Mesenchymal stem cell (in vitro differentiated cells and primary cell): ENCODE measurements at regions not wholly inside any gene's neighbourhood (a gene's known extent, or its start where the extent isn't known, plus 50 kb on each side); places are given as distances from the start of the nearest gene placed in this dataset.

Experiments used
- DNase-seq: peaks from one replicate; pipeline ENCODE4 v3.0.0-alpha.2; 2013
- H2AFZ ChIP-seq: one replicate; pipeline ENCODE4 v1.6.1; 2013; ENCODE audit warnings: low read depth, mild to moderate bottlenecking, control low read depth, inconsistent platforms, low read length, moderate library complexity
- H2AK5ac ChIP-seq: 2 replicates; pipeline ENCODE4 v1.6.1; 2013; ENCODE audit warnings: low read length, moderate library complexity, mild to moderate bottlenecking, inconsistent platforms; ENCODE audit not compliant: severe bottlenecking
- H2BK120ac ChIP-seq: one replicate; pipeline ENCODE4 v1.6.1; 2013; ENCODE audit warnings: low read depth, mild to moderate bottlenecking, inconsistent platforms, low read length, moderate library complexity
- H2BK12ac ChIP-seq, 2 experiments: one replicate each; pipeline ENCODE4 v1.6.1; 2013; ENCODE audit warnings: inconsistent platforms in 2 of 2, low read length in 2 of 2, mild to moderate bottlenecking in 2 of 2, moderate library complexity in 2 of 2, control low read depth in 1 of 2
- H2BK15ac ChIP-seq: one replicate; pipeline ENCODE4 v1.6.1; 2013; ENCODE audit warnings: mild to moderate bottlenecking, low read depth, inconsistent platforms; ENCODE audit not compliant: poor library complexity, severe bottlenecking
- H2BK5ac ChIP-seq: 2 replicates; pipeline ENCODE4 v1.6.1; 2013; ENCODE audit warnings: low read depth, mild to moderate bottlenecking, low read length, control low read depth, inconsistent platforms; ENCODE audit not compliant: poor library complexity, severe bottlenecking
- H3K14ac ChIP-seq, 2 experiments: one replicate each; pipeline ENCODE4 v1.6.1; 2013; ENCODE audit warnings: inconsistent platforms in 2 of 2, low read length in 2 of 2, control low read depth in 1 of 2, mild to moderate bottlenecking in 1 of 2, moderate library complexity in 1 of 2
- H3K18ac ChIP-seq, 2 experiments: one replicate each; pipeline ENCODE4 v1.6.1; 2013; ENCODE audit warnings: inconsistent platforms in 2 of 2, low read length in 2 of 2, control low read depth in 1 of 2, low read depth in 1 of 2, mild to moderate bottlenecking in 1 of 2
- H3K23ac ChIP-seq, 2 experiments: one replicate each; pipeline ENCODE4 v1.6.1; 2013; ENCODE audit warnings: inconsistent platforms in 2 of 2, low read length in 2 of 2, mild to moderate bottlenecking in 2 of 2, moderate library complexity in 2 of 2, control low read depth in 1 of 2
- H3K27ac ChIP-seq: 2 replicates; pipeline ENCODE4 v1.5.1; 2013; ENCODE audit warnings: mild to moderate bottlenecking, moderate library complexity, low read length, control low read depth, inconsistent platforms; ENCODE audit not compliant: poor library complexity, severe bottlenecking
- H3K27me3 ChIP-seq, 2 experiments: 2 replicates each; pipeline versions ENCODE4 v1.6.1 to v1.7.0; 2013; ENCODE audit warnings: low read length in 2 of 2, mild to moderate bottlenecking in 2 of 2, moderate library complexity in 2 of 2, control low read depth in 1 of 2, inconsistent platforms in 1 of 2; ENCODE audit not compliant: control insufficient read depth in 1 of 2, insufficient read depth in 1 of 2
- H3K36me3 ChIP-seq, 2 experiments: 2 replicates each; pipeline versions ENCODE4 v1.6.1 to v1.7.0; 2013; ENCODE audit warnings: low read length in 2 of 2, control low read depth in 1 of 2, inconsistent platforms in 1 of 2, low read depth in 1 of 2, mild to moderate bottlenecking in 1 of 2; ENCODE audit not compliant: insufficient read depth in 2 of 2, control insufficient read depth in 1 of 2
- H3K4ac ChIP-seq, 2 experiments: one replicate each; pipeline ENCODE4 v1.6.1; 2013; ENCODE audit warnings: inconsistent platforms in 2 of 2, low read length in 2 of 2, mild to moderate bottlenecking in 2 of 2, moderate library complexity in 2 of 2, control low read depth in 1 of 2, low read depth in 1 of 2
- H3K4me1 ChIP-seq: 2 replicates; pipeline ENCODE4 v1.6.1; 2013; ENCODE audit warnings: low read depth, low read length, control low read depth; ENCODE audit not compliant: control insufficient read depth, insufficient read depth
- H3K4me2 ChIP-seq: 2 replicates; pipeline ENCODE4 v1.6.1; 2013; ENCODE audit warnings: low read length, mild to moderate bottlenecking, inconsistent platforms; ENCODE audit not compliant: poor library complexity, severe bottlenecking
- H3K4me3 ChIP-seq, 2 experiments: 2 replicates each; pipeline versions ENCODE4 v1.5.1 to v1.7.0; 2013; ENCODE audit warnings: low read length in 2 of 2, mild to moderate bottlenecking in 2 of 2, control low read depth in 1 of 2, low read depth in 1 of 2; ENCODE audit not compliant: insufficient read depth in 1 of 2
- H3K79me1 ChIP-seq: replicated peaks from 2 replicates; pipeline ENCODE4 v1.6.1; 2013; ENCODE audit warnings: mild to moderate bottlenecking, control low read depth, low read length, inconsistent platforms; ENCODE audit not compliant: poor library complexity, severe bottlenecking
- H3K9ac ChIP-seq: 2 replicates; pipeline ENCODE4 v1.7.0; 2013; ENCODE audit warnings: mild to moderate bottlenecking, low read length, moderate library complexity
- H3K9me3 ChIP-seq: 2 replicates; pipeline ENCODE4 v1.7.0; 2013; ENCODE audit warnings: mild to moderate bottlenecking, low read length; ENCODE audit not compliant: control insufficient read depth
- H4K8ac ChIP-seq: one replicate; pipeline ENCODE4 v1.6.1; 2013; ENCODE audit warnings: inconsistent platforms, mild to moderate bottlenecking, low read length, moderate library complexity
- H4K91ac ChIP-seq: one replicate; pipeline ENCODE4 v1.6.1; 2013; ENCODE audit warnings: mild to moderate bottlenecking, low read length, inconsistent platforms
- WGBS: methylation state at CpG from one replicate; pipeline ENCODE4 v1.1.7; 2013; ENCODE audit warnings: mixed read lengths; 5-methylcytosine and 5-hydroxymethylcytosine counted together

DNA sequence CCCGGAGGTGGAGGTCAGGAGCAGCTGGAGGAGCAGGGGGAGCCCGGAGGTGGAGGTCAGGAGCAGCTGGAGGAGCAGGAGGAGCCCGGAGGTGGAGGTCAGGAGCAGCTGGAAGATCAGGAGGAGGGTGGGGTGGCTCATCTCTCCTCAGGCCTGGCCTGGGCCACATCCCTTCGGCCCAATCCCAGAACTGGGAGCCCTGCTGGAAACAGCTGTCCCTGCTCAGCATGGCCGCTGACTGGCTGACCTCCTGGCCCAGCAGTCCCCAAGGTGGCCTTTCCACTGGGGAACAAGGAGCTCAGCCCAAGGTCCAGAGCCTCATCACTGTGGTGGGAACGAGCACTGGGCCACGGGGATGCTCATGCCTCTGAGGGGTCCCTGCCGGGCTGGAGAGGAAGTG lies 66.6 kb upstream of the LAPTM4A start:
- H2BK15ac ChIP-seq: no peak overlapping the region
- no peak overlapping the region for H4K91ac ChIP-seq
- H3K4me3 ChIP-seq: no peak overlapping the region
- no peak overlapping the region for H2AK5ac ChIP-seq
- no peaks in the 10 kb centered on the region for H3K9me3 ChIP-seq
- H3K4ac ChIP-seq: no peak overlapping the region
- no peak overlapping the region for H2BK12ac ChIP-seq
- H3K9ac ChIP-seq: no peak overlapping the region
- H2BK120ac ChIP-seq: no peak overlapping the region
- H3K23ac ChIP-seq: no peak overlapping the region
- H2BK5ac ChIP-seq: no peak overlapping the region
- no peak overlapping the region for H2AFZ ChIP-seq
- no peak overlapping the region for H3K4me2 ChIP-seq
- H3K36me3 ChIP-seq: no peaks in the 10 kb centered on the region
- peaks cover 0 to 15% of the 10 kb centered on the region in 2 experiments for H3K27me3 ChIP-seq
- H3K4me1 ChIP-seq: peaks cover 6% of the 10 kb centered on the region
- DNase-seq: no peak
- no peak overlapping the region for H3K14ac ChIP-seq
- H3K18ac ChIP-seq: no peak overlapping the region
- H3K27ac ChIP-seq: no peak overlapping the region
- no peaks in the 10 kb centered on the region for H3K79me1 ChIP-seq
- H4K8ac ChIP-seq: no peak overlapping the region
- 87% methylated on average over 8 of the region's 8 CpGs for WGBS

DNA sequence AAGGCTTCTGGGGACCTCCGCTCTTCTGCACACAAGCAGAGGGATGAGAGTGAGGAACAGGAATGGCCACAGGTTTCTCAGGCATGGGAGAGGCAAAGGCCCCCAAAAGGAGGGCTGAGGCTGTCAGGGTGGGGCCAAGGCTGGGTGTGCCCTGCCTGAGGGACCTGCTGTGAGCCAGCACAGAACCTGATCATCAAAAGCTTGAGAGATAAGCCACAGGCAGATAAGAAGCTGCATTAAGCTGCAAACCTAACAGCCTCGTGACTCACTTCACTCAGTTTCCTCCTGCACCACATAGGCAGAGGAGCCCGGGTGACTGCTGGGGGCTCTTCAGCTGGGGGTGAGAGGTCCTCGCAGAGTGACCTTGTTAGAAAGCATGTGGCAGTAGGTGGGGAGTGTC lies 64.5 kb upstream of the LAPTM4A start:
- Histone ChIP-seq H4K91ac (peak overlapping the region; percentile 43), H3K27ac (no peak overlapping the region), H3K23ac (no peak overlapping the region), H3K27me3 (peaks cover 0 to 4% of the 10 kb centered on the region in 2 experiments), H3K36me3 (no peaks in the 10 kb centered on the region), H2AFZ (no peak overlapping the region), H2BK15ac (no peak overlapping the region), H2BK120ac (no peak overlapping the region), H3K9me3 (no peaks in the 10 kb centered on the region), H3K4me3 (no peak overlapping the region), H2AK5ac (no peak overlapping the region), H2BK5ac (no peak overlapping the region), H2BK12ac (no peak overlapping the region), H3K18ac (no peak overlapping the region), H4K8ac (no peak overlapping the region), H3K4ac (no peak overlapping the region), H3K14ac (peak overlapping the region in 1 of 2 experiments; percentile 45), H3K4me1 (peaks cover 11% of the 10 kb centered on the region), H3K9ac (no peak overlapping the region), H3K79me1 (no peaks in the 10 kb centered on the region), H3K4me2 (no peak overlapping the region)
- DNase-seq: no peak
- 56% methylated on average over 3 of the region's 4 CpGs for WGBS

DNA sequence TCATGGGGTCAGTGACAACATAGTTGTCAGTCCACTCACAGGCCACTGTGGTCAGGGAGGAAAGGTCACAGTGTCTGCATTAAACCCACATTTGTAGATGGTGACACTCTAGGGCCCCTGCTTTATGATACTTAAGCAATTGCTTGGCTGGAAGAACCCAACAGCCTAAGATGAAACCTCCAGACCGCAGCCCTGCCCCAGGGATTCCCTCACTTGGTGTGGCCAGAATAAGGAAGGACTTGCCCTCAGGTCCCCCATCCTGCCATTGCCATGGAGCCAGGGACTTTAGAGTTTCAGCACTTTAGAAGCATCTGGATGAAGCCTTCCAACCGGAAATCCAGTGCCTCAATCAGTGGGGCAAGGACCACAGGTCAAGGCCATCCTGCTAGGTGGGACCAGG lies 63.9 kb upstream of the LAPTM4A start:
- Histone ChIP-seq H2BK12ac (no peak overlapping the region), H3K79me1 (no peaks in the 10 kb centered on the region)

DNA sequence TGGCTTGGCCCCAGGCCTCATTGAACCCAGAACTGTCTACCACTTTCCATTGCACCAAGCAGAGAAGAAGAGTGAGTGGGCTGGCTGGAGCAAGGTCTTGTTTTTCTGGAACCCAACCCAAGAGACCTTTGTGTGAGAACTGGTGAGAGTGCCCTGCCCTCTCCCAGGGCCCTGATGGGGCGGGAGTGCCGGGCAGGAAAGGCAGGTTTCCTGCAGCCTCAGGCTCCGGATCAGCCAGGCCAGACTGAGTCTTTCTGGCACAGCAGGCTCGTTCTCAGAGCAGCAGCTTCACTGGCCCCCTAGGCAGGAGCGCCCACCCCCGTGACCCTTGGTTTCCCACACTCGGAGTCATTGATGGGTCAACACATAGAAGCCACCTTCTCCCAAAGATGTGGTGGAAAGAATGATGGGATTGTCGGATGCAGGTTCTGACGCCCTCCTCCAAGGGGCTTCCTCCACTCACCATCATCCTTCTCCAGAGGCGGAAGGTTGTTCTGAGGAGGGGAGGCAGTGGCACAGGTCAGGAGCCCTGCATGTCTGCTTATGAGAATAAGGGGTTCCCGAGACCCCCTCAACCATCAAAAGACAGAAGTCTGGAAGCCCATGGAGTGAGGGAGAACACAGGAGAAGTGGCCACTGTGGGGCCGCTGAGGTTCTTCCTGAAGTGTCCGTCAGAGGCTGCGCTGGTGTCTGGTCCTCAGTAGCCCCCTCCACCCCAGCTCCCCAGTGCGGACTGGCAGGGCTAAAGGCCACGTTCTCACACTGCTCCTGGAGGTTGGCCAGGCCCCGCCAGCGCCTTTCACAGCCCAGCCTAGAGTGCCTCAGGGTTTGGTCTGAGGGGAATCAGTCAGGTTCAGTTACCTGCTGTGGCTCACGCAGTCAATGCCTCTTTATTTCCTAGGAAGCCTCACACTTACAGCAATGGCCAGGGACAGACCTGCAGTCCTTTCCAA lies 62.8 kb upstream of the LAPTM4A start:
- H3K9ac ChIP-seq: no peak overlapping the region
- H3K4me3 ChIP-seq: no peak overlapping the region
- H3K23ac ChIP-seq: no peak overlapping the region
- no peak overlapping the region for H3K4me2 ChIP-seq
- no peak overlapping the region for H2AK5ac ChIP-seq
- no peak overlapping the region for H4K91ac ChIP-seq
- no peak overlapping the region for H2AFZ ChIP-seq
- peaks cover 3% of the 10 kb centered on the region for H3K9me3 ChIP-seq
- H3K4me1 ChIP-seq: peaks cover 11% of the 10 kb centered on the region
- DNase-seq: no peak
- H3K79me1 ChIP-seq: no peaks in the 10 kb centered on the region
- no peak overlapping the region for H3K14ac ChIP-seq
- no peaks in the 10 kb centered on the region for H3K27me3 ChIP-seq
- H3K4ac ChIP-seq: no peak overlapping the region
- H2BK120ac ChIP-seq: no peak overlapping the region
- 88% methylated on average over 17 of the region's 19 CpGs for WGBS
- H2BK5ac ChIP-seq: no peak overlapping the region
- H3K18ac ChIP-seq: no peak overlapping the region
- no peak overlapping the region for H3K27ac ChIP-seq
- no peak overlapping the region for H4K8ac ChIP-seq
- H3K36me3 ChIP-seq: no peaks in the 10 kb centered on the region
- no peak overlapping the region for H2BK15ac ChIP-seq
- peak overlapping the region in 1 of 2 experiments; percentile 62 for H2BK12ac ChIP-seq

More for the DNA sequence above, 63.9 kb upstream of the LAPTM4A start:
- Histone ChIP-seq H3K9me3 (peaks cover under 1% of the 10 kb centered on the region), H3K18ac (no peak overlapping the region), H3K4me3 (no peak overlapping the region), H3K36me3 (no peaks in the 10 kb centered on the region), H4K8ac (no peak overlapping the region), H2AK5ac (no peak overlapping the region), H3K27me3 (no peaks in the 10 kb centered on the region), H4K91ac (no peak overlapping the region), H3K9ac (no peak overlapping the region), H3K4me2 (no peak overlapping the region), H3K23ac (no peak overlapping the region), H2BK120ac (no peak overlapping the region), H2BK5ac (no peak overlapping the region), H3K4me1 (peaks cover 11% of the 10 kb centered on the region), H3K4ac (no peak overlapping the region), H3K27ac (no peak overlapping the region), H2AFZ (no peak overlapping the region), H2BK15ac (no peak overlapping the region), H3K14ac (no peak overlapping the region)
- 90% methylated on average over 2 of the region's 2 CpGs for WGBS
- DNase-seq: no peak
